ENCODE measurements at regions not wholly inside any gene's neighbourhood (a gene's known extent, or its start where the extent isn't known, plus 50 kb on each side); places are given as distances from the start of the nearest gene placed in this dataset.

GRCh38 chr19:31402529-31403316 is 53.5 kb upstream of the TSHZ3 start:
- DNase-seq (ENCODE audit: low spot score), result no peak

GRCh38 chr19:31406106-31406505 is 56.9 kb upstream of the TSHZ3 start:
- no peak for DNase-seq (ENCODE audit: low spot score)

GRCh38 chr19:31408460-31409124 is 59.4 kb upstream of the TSHZ3 start:
- peak; percentile 66 for DNase-seq (ENCODE audit: low spot score)

- no peak for DNase-seq (ENCODE audit: low spot score)
These were observed 64.1 kb upstream of the TSHZ3 start for GRCh38 chr19:31413353-31413752.

GRCh38 chr19:31415322-31415721 is 66.1 kb upstream of the TSHZ3 start:
- no peak for DNase-seq (ENCODE audit: low spot score)

- DNase-seq (ENCODE audit: low spot score), result no peak
These were observed 67.3 kb upstream of the TSHZ3 start for GRCh38 chr19:31416548-31416947.

GRCh38 chr19:31418055-31418454 is 68.8 kb upstream of the TSHZ3 start:
- DNase-seq (ENCODE audit: low spot score), result no peak

GRCh38 chr19:31418692-31419430 is 69.6 kb upstream of the TSHZ3 start:
- no peak for DNase-seq (ENCODE audit: low spot score)

- DNase-seq (ENCODE audit: low spot score), result no peak
These were observed 70.7 kb upstream of the TSHZ3 start for GRCh38 chr19:31419871-31420445.

- DNase-seq (ENCODE audit: low spot score), result no peak
These were observed 71.8 kb upstream of the TSHZ3 start for GRCh38 chr19:31421082-31421481.

- no peak for DNase-seq (ENCODE audit: low spot score)
These were observed 72.6 kb upstream of the TSHZ3 start for GRCh38 chr19:31421856-31422255.

GRCh38 chr19:31423896-31424295 is 74.7 kb upstream of the TSHZ3 start:
- DNase-seq (ENCODE audit: low spot score), result no peak

GRCh38 chr19:31424861-31425620 is 75.8 kb upstream of the TSHZ3 start:
- no peak for DNase-seq (ENCODE audit: low spot score)

- no peak for DNase-seq (ENCODE audit: low spot score)
These were observed 78.6 kb upstream of the TSHZ3 start for GRCh38 chr19:31427857-31428256.

- no peak for DNase-seq (ENCODE audit: low spot score)
These were observed 81.1 kb upstream of the TSHZ3 start for GRCh38 chr19:31430381-31430780.

GRCh38 chr19:31432201-31432810 is 83.1 kb upstream of the TSHZ3 start:
- DNase-seq (ENCODE audit: low spot score), result no peak

- DNase-seq (ENCODE audit: low spot score), result no peak
These were observed 87.0 kb upstream of the TSHZ3 start for GRCh38 chr19:31436121-31436776.

GRCh38 chr19:31438401-31439269 is 89.4 kb upstream of the TSHZ3 start:
- DNase-seq (ENCODE audit: low spot score), result no peak

- no peak for DNase-seq (ENCODE audit: low spot score)
These were observed 90.0 kb upstream of the TSHZ3 start for GRCh38 chr19:31439270-31439573.

GRCh38 chr19:31444931-31445330 is 95.7 kb upstream of the TSHZ3 start:
- no peak for DNase-seq (ENCODE audit: low spot score)
